GM23338 (cell line): ENCODE measurements at regions not wholly inside any gene's neighbourhood (a gene's known extent, or its start where the extent isn't known, plus 50 kb on each side); places are given as distances from the start of the nearest gene placed in this dataset.

Experiments used
- REST ChIP-seq: IDR thresholded peaks from one replicate; pipeline ENCODE4 v1.6.1; 2018; ENCODE audit warnings: antibody characterized with exemption; ENCODE audit not compliant: unreplicated experiment
- ZNF114 ChIP-seq: fragments of 250-450 bp; sonication (Bioruptor Pico); IDR thresholded peaks from 2 replicates; pipeline ENCODE4 v1.5.0; 2020; ENCODE audit warnings: mild to moderate bottlenecking, moderate library complexity
- ZNF331 ChIP-seq: fragments of 250-450 bp; sonication (Bioruptor Pico); IDR thresholded peaks from 2 replicates; pipeline ENCODE4 v1.5.0; 2020; ENCODE audit warnings: low read depth, mild to moderate bottlenecking, moderate library complexity
- ZNF462 ChIP-seq: fragments of 250-450 bp; sonication (Bioruptor Pico); IDR thresholded peaks from 2 replicates; pipeline ENCODE4 v1.5.0; 2020; ENCODE audit warnings: mild to moderate bottlenecking, moderate library complexity

- TF ChIP-seq ZNF462 (CRISPR knock-in tag) (no peak), REST (no peak), ZNF114 (CRISPR knock-in tag) (no peak), ZNF331 (CRISPR knock-in tag) (no peak)
Measured at GRCh38 chr2:3131636-3132326, 245.8 kb downstream of the EIPR1 start (continued).
